DND-41 (cell line): ENCODE measurements at regions not wholly inside any gene's neighbourhood (a gene's known extent, or its start where the extent isn't known, plus 50 kb on each side); places are given as distances from the start of the nearest gene placed in this dataset.

ENCODE experiments used
- ATAC-seq: fragments of 200-7000 bp; cut with Tn5 transposase; 3 replicates; pipeline ENCODE4 v1.9.1; 2021; ENCODE audit warnings: low read depth; ENCODE audit not compliant: insufficient read depth
- DNase-seq: peaks from one replicate; pipeline ENCODE4 v3.0.0-alpha.2; 2020
- H2AFZ ChIP-seq: 2 replicates; pipeline ENCODE4 v1.6.0; 2012; ENCODE audit warnings: low read depth, low read length
- H3K27ac ChIP-seq: 2 replicates; pipeline ENCODE4 v1.5.1; 2012; ENCODE audit warnings: low read length, inconsistent platforms
- H3K27me3 ChIP-seq: fragments of 200-600 bp; sonication (generic); 2 replicates; pipeline ENCODE4 v1.6.0; 2012; ENCODE audit warnings: low read length, mild to moderate bottlenecking, inconsistent platforms; ENCODE audit not compliant: insufficient read depth, poor library complexity
- H3K36me3 ChIP-seq: 2 replicates; pipeline ENCODE4 v1.5.1; 2012; ENCODE audit warnings: low read length, inconsistent platforms; ENCODE audit not compliant: insufficient read depth
- H3K4me1 ChIP-seq: 2 replicates; pipeline ENCODE4 v1.5.1; 2012; ENCODE audit warnings: mild to moderate bottlenecking, low read length; ENCODE audit not compliant: insufficient read depth
- H3K4me2 ChIP-seq: 2 replicates; pipeline ENCODE4 v1.6.0; 2012; ENCODE audit warnings: mild to moderate bottlenecking, moderate library complexity, low read length, inconsistent platforms; ENCODE audit not compliant: insufficient read depth
- H3K4me3 ChIP-seq, 2 experiments: fragments of 200-600 bp in 1 of 2; shearing (Covaris generic) in 1 of 2; 2 replicates each; pipeline ENCODE4 v1.5.1; 2012 to 2016; ENCODE audit warnings: inconsistent platforms in 2 of 2, low read length in 2 of 2, mild to moderate bottlenecking in 2 of 2, low read depth in 1 of 2, moderate library complexity in 1 of 2
- H3K79me2 ChIP-seq: 2 replicates; pipeline ENCODE4 v1.6.0; 2012; ENCODE audit warnings: low read length, inconsistent platforms; ENCODE audit not compliant: insufficient read depth
- H3K9ac ChIP-seq: 2 replicates; pipeline ENCODE4 v1.6.0; 2012; ENCODE audit warnings: low read depth, mild to moderate bottlenecking, inconsistent platforms, low read length, moderate library complexity
- H3K9me3 ChIP-seq: 2 replicates; pipeline ENCODE4 v1.5.1; 2012; ENCODE audit warnings: low read length, moderate library complexity, mild to moderate bottlenecking, inconsistent platforms; ENCODE audit not compliant: insufficient read depth, severe bottlenecking
- H4K20me1 ChIP-seq: 2 replicates; pipeline ENCODE4 v1.6.0; 2012; ENCODE audit warnings: low read length; ENCODE audit not compliant: insufficient read depth
- CTCF ChIP-seq: IDR thresholded peaks from 2 replicates; pipeline ENCODE4 v1.5.1; 2012; ENCODE audit warnings: borderline replicate concordance, low read length, moderate library complexity, mild to moderate bottlenecking; ENCODE audit not compliant: poor library complexity, severe bottlenecking; ENCODE audit errors: extremely low read depth
- EZH2 ChIP-seq: IDR thresholded peaks from 3 replicates; pipeline ENCODE4 v1.6.1; 2012; ENCODE audit warnings: borderline replicate concordance, low read depth, mild to moderate bottlenecking, moderate library complexity, low read length, inconsistent platforms; ENCODE audit not compliant: severe bottlenecking

GRCh38 chr3:182349051-182349450, 444.3 kb upstream of the ATP11B start:
- Histone ChIP-seq H3K9me3 (no peaks in the 10 kb centered on the region), H3K4me3 (no peak overlapping the region), H3K4me2 (no peak overlapping the region), H3K36me3 (no peaks in the 10 kb centered on the region), H2AFZ (no peak overlapping the region), H3K4me1 (no peaks in the 10 kb centered on the region), H3K9ac (no peak overlapping the region), H3K79me2 (no peaks in the 10 kb centered on the region), H3K27me3 (no peaks in the 10 kb centered on the region), H4K20me1 (no peaks in the 10 kb centered on the region), H3K27ac (no peak overlapping the region)
- DNase-seq (no peak), ATAC-seq (no peak)
- TF ChIP-seq EZH2 (no peak), CTCF (no peak)

GRCh38 chr3:182349951-182350517, 443.3 kb upstream of the ATP11B start:
- no peaks in the 10 kb centered on the region for H3K27me3 ChIP-seq
- no peak for ATAC-seq
- no peak overlapping the region for H3K27ac ChIP-seq
- H4K20me1 ChIP-seq = no peaks in the 10 kb centered on the region
- H3K4me3 ChIP-seq = no peak overlapping the region
- no peak for TF ChIP-seq EZH2
- no peak for TF ChIP-seq CTCF
- no peak for DNase-seq
- no peaks in the 10 kb centered on the region for H3K9me3 ChIP-seq
- H3K79me2 ChIP-seq = no peaks in the 10 kb centered on the region
- no peak overlapping the region for H3K4me2 ChIP-seq
- no peak overlapping the region for H3K9ac ChIP-seq
- H3K36me3 ChIP-seq = no peaks in the 10 kb centered on the region
- no peak overlapping the region for H2AFZ ChIP-seq
- H3K4me1 ChIP-seq = no peaks in the 10 kb centered on the region

GRCh38 chr3:182357928-182358327, 435.4 kb upstream of the ATP11B start:
- Histone ChIP-seq H3K27ac (no peak overlapping the region), H3K4me2 (no peak overlapping the region), H3K27me3 (no peaks in the 10 kb centered on the region), H3K9me3 (no peaks in the 10 kb centered on the region), H3K36me3 (no peaks in the 10 kb centered on the region), H3K9ac (no peak overlapping the region), H3K79me2 (no peaks in the 10 kb centered on the region), H4K20me1 (no peaks in the 10 kb centered on the region), H2AFZ (no peak overlapping the region), H3K4me3 (no peak overlapping the region), H3K4me1 (no peaks in the 10 kb centered on the region)
- ATAC-seq = no peak
- DNase-seq = no peak
- TF ChIP-seq EZH2 = no peak
- no peak for TF ChIP-seq CTCF

GRCh38 chr3:182364323-182364722, 429.0 kb upstream of the ATP11B start:
- H3K4me3 ChIP-seq = no peak overlapping the region

More at GRCh38 chr3:182364323-182364722, 429.0 kb upstream of the ATP11B start:
- H3K4me1 ChIP-seq = no peaks in the 10 kb centered on the region
- H3K79me2 ChIP-seq = no peaks in the 10 kb centered on the region
- H3K36me3 ChIP-seq = no peaks in the 10 kb centered on the region
- ATAC-seq (no peak), DNase-seq (no peak)
- H3K4me2 ChIP-seq = no peak overlapping the region
- no peak overlapping the region for H3K9ac ChIP-seq
- H3K27ac ChIP-seq = no peak overlapping the region
- TF ChIP-seq EZH2 = no peak
- TF ChIP-seq CTCF = no peak
- no peak overlapping the region for H2AFZ ChIP-seq
- H3K9me3 ChIP-seq = no peaks in the 10 kb centered on the region
- H3K27me3 ChIP-seq = peaks cover 2% of the 10 kb centered on the region
- H4K20me1 ChIP-seq = no peaks in the 10 kb centered on the region
